SK-N-SH (cell line): ENCODE measurements at regions not wholly inside any gene's neighbourhood (a gene's known extent, or its start where the extent isn't known, plus 50 kb on each side); places are given as distances from the start of the nearest gene placed in this dataset.

ENCODE experiments used
- CTCF ChIA-PET: fragments of 300-600, 350-600 bp; formaldehyde crosslinking; extraction: SDS; loops from one replicate; lab custom pipeline; 2021; lab: Yijun Ruan, JAX
- POLR2A ChIA-PET: fragments of 350-600 bp; sonication (Branson Sonifier 250); formaldehyde crosslinking; extraction: SDS; loops from one replicate; lab custom pipeline; 2020; ENCODE audit warnings: antibody characterized with exemption, inconsistent platforms; lab: Yijun Ruan, JAX
- DNase-seq: peaks from one replicate; pipeline ENCODE4 v3.0.0; 2012
- H2AFZ ChIP-seq: fragments of 200-600 bp; sonication (generic); 2 replicates; pipeline ENCODE4 v1.8.1; 2016; ENCODE audit warnings: antibody characterized with exemption, mild to moderate bottlenecking, low read depth
- H3F3A ChIP-seq: fragments of 200-600 bp; sonication (generic); replicated peaks from 2 replicates; pipeline ENCODE3; 2016; ENCODE audit warnings: antibody characterized with exemption, mild to moderate bottlenecking; ENCODE audit not compliant: insufficient read depth
- H3K27ac ChIP-seq, 2 experiments: fragments of 200-500 bp in 1 of 2; fragments of 200-600 bp in 1 of 2; sonication (Bioruptor generic) in 1 of 2; sonication (generic), shearing (Covaris generic) in 1 of 2; 2 replicates each; pipeline versions ENCODE4 v1.5.1 to v1.6.1; 2014 to 2016; ENCODE audit warnings: low read depth in 2 of 2, inconsistent platforms in 1 of 2, low read length in 1 of 2, mild to moderate bottlenecking in 1 of 2, mixed read lengths in 1 of 2
- H3K27me3 ChIP-seq: fragments of 200-600 bp; sonication (generic), shearing (Covaris generic); 2 replicates; pipeline ENCODE4 v1.6.1; 2016; ENCODE audit warnings: mixed run types; ENCODE audit not compliant: insufficient read depth
- H3K36me3 ChIP-seq, 2 experiments: fragments of 200-500 bp in 1 of 2; fragments of 200-600 bp in 1 of 2; sonication (Bioruptor generic) in 1 of 2; sonication (generic) in 1 of 2; replicated peaks in 1 of 2; 2 replicates each; pipeline versions ENCODE3 to v1.5.1; 2014 to 2016; ENCODE audit warnings: low read length in 1 of 2, mild to moderate bottlenecking in 1 of 2; ENCODE audit not compliant: insufficient read depth in 2 of 2, control insufficient read depth in 1 of 2
- H3K4me1 ChIP-seq, 2 experiments: fragments of 200-500 bp in 1 of 2; fragments of 200-600 bp in 1 of 2; sonication (Bioruptor generic) in 1 of 2; sonication (generic), shearing (Covaris generic) in 1 of 2; 2 replicates each; pipeline versions ENCODE4 v1.5.1 to v1.6.1; 2014 to 2016; ENCODE audit warnings: low read depth in 1 of 2, low read length in 1 of 2, mixed run types in 1 of 2; ENCODE audit not compliant: insufficient read depth in 2 of 2, control insufficient read depth in 1 of 2
- H3K4me2 ChIP-seq: fragments of 200-600 bp; sonication (generic), shearing (Covaris generic); 2 replicates; pipeline ENCODE4 v1.6.1; 2017; ENCODE audit warnings: mixed run types
- H3K4me3 ChIP-seq, 2 experiments: fragments of 200-500 bp in 1 of 2; fragments of 200-600 bp in 1 of 2; sonication (Bioruptor generic) in 1 of 2; sonication (generic), shearing (Covaris generic) in 1 of 2; 2 replicates each; pipeline versions ENCODE4 v1.5.1 to v1.8.1; 2014 to 2016; ENCODE audit warnings: low read depth in 2 of 2, inconsistent platforms in 1 of 2, low read length in 1 of 2, mild to moderate bottlenecking in 1 of 2, mixed read lengths in 1 of 2, moderate library complexity in 1 of 2
- H3K79me2 ChIP-seq: fragments of 200-600 bp; sonication (generic); 2 replicates; pipeline ENCODE4 v1.8.1; 2017; ENCODE audit warnings: mild to moderate bottlenecking; ENCODE audit not compliant: insufficient read depth
- H3K9ac ChIP-seq: fragments of 200-600 bp; sonication (generic); 2 replicates; pipeline ENCODE4 v1.6.1; 2017; ENCODE audit warnings: mixed run types
- H3K9me2 ChIP-seq: fragments of 200-600 bp; sonication (generic); 2 replicates; pipeline ENCODE4 v1.6.1; 2017; ENCODE audit warnings: mixed run types
- H3K9me3 ChIP-seq: fragments of 200-600 bp; sonication (generic); 2 replicates; pipeline ENCODE4 v1.6.1; 2017; ENCODE audit warnings: mixed run types, mild to moderate bottlenecking, moderate library complexity
- H4K20me1 ChIP-seq: fragments of 200-600 bp; sonication (generic); 2 replicates; pipeline ENCODE4 v1.6.1; 2017; ENCODE audit warnings: mild to moderate bottlenecking, mixed run types; ENCODE audit not compliant: insufficient read depth
- CHD2 ChIP-seq: fragments of 150-350 bp; IDR thresholded peaks from 2 replicates; pipeline ENCODE4 v1.6.1; 2018; ENCODE audit warnings: low read length; ENCODE audit not compliant: partially characterized antibody
- ELF1 ChIP-seq: IDR thresholded peaks from 2 replicates; pipeline ENCODE4 v1.4.0; 2012
- EZH2phosphoT487 ChIP-seq: fragments of 200-600 bp; sonication (generic); IDR thresholded peaks from 2 replicates; pipeline ENCODE4 v1.6.1; 2017; ENCODE audit warnings: low read depth, mixed run types, mild to moderate bottlenecking, antibody characterized with exemption, moderate library complexity, borderline replicate concordance
- FOSL2 ChIP-seq: IDR thresholded peaks from 2 replicates; pipeline ENCODE4 v1.4.0; 2012; ENCODE audit warnings: low read depth, mild to moderate bottlenecking, moderate library complexity, borderline replicate concordance
- FOXJ3 ChIP-seq: sonication (generic); formaldehyde crosslinking; IDR thresholded peaks from 2 replicates; pipeline ENCODE4 v1.5.1; 2020; ENCODE audit warnings: mild to moderate bottlenecking, missing genetic modification reagents
- FOXM1 ChIP-seq: IDR thresholded peaks from 2 replicates; pipeline ENCODE4 v1.4.0; 2012; ENCODE audit warnings: low read depth, mild to moderate bottlenecking
- GABPA ChIP-seq: IDR thresholded peaks from 2 replicates; pipeline ENCODE4 v1.4.0; 2012; ENCODE audit warnings: low read depth, mild to moderate bottlenecking
- GATA2 ChIP-seq: sonication (generic); formaldehyde crosslinking; IDR thresholded peaks from 2 replicates; pipeline ENCODE4 v1.5.0; 2020; ENCODE audit warnings: mild to moderate bottlenecking, missing genetic modification reagents
- MAX ChIP-seq: IDR thresholded peaks from 2 replicates; pipeline ENCODE4 v1.4.0; 2012; ENCODE audit warnings: low read depth
- RCOR1 ChIP-seq: fragments of 150-350 bp; IDR thresholded peaks from 2 replicates; pipeline ENCODE4 v1.6.1; 2017; ENCODE audit warnings: antibody characterized with exemption, low read length
- SIN3A ChIP-seq: IDR thresholded peaks from 2 replicates; pipeline ENCODE4 v1.6.1; 2012; ENCODE audit warnings: low read depth, mild to moderate bottlenecking, low read length, moderate library complexity, borderline replicate concordance
- TAF1 ChIP-seq: IDR thresholded peaks from 2 replicates; pipeline ENCODE4 v1.6.1; 2012; ENCODE audit warnings: low read depth, mild to moderate bottlenecking, low read length, moderate library complexity, borderline replicate concordance
- TCF12 ChIP-seq: IDR thresholded peaks from 2 replicates; pipeline ENCODE4 v1.4.0; 2012
- WGBS: methylation state at CpG from one replicate; pipeline ENCODE4 v1.1.6; 2017; ENCODE audit warnings: low lambda C conversion rate; 5-methylcytosine and 5-hydroxymethylcytosine counted together
- TF ChIP-seq, protein P1 (sequence below): IDR thresholded peaks from 2 replicates; pipeline ENCODE4; 2012
- TF ChIP-seq, protein P2 (sequence below): IDR thresholded peaks from 2 replicates; pipeline ENCODE4 v1.4.0; 2012; ENCODE audit warnings: low read depth, borderline replicate concordance
- TF ChIP-seq, protein P3 (sequence below): fragments of 150-350 bp; IDR thresholded peaks from 2 replicates; pipeline ENCODE4 v1.6.1; 2017; ENCODE audit warnings: antibody characterized with exemption, low read length, low read depth, borderline replicate concordance
- TF ChIP-seq, protein P4 (sequence below): IDR thresholded peaks from 2 replicates; pipeline ENCODE4 v1.4.0; 2012; ENCODE audit warnings: low read depth, borderline replicate concordance
- TF ChIP-seq, protein P5 (sequence below): IDR thresholded peaks from 2 replicates; pipeline ENCODE4 v1.6.1; 2012; ENCODE audit warnings: mild to moderate bottlenecking, low read depth, low read length, moderate library complexity

- POLR2A ChIA-PET: no interaction called here
- Histone ChIP-seq H3K27ac (no peak overlapping the region), H3K36me3 (no peaks in the 10 kb centered on the region), H3K4me1 (no peaks in the 10 kb centered on the region), H3K4me2 (no peak overlapping the region), H3K79me2 (no peaks in the 10 kb centered on the region), H3K9ac (no peak overlapping the region), H3K9me2 (no peaks in the 10 kb centered on the region), H2AFZ (no peak overlapping the region), H3K9me3 (peaks cover 4% of the 10 kb centered on the region; the same call in 1 of the 2 replicates), H3K27me3 (no peaks in the 10 kb centered on the region), H4K20me1 (no peaks in the 10 kb centered on the region), H3K4me3 (no peak overlapping the region), H3F3A (no peaks in the 10 kb centered on the region)
- CTCF ChIA-PET: interaction anchor here (1.6 to 2.4 kb wide), 2 partner anchors 13 to 26 kb away, joined by 5 to 8 read pairs; no protein-coding TSS in a partner anchor
- TF ChIP-seq FOXJ3 (CRISPR knock-in tag): no peak
- no peak for TF ChIP-seq SIN3A
- TF ChIP-seq, protein P1, sequence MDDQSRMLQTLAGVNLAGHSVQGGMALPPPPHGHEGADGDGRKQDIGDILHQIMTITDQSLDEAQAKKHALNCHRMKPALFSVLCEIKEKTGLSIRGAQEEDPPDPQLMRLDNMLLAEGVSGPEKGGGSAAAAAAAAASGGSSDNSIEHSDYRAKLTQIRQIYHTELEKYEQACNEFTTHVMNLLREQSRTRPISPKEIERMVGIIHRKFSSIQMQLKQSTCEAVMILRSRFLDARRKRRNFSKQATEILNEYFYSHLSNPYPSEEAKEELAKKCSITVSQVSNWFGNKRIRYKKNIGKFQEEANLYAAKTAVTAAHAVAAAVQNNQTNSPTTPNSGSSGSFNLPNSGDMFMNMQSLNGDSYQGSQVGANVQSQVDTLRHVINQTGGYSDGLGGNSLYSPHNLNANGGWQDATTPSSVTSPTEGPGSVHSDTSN: no peak
- TF ChIP-seq GABPA: no peak
- TF ChIP-seq, protein P2, sequence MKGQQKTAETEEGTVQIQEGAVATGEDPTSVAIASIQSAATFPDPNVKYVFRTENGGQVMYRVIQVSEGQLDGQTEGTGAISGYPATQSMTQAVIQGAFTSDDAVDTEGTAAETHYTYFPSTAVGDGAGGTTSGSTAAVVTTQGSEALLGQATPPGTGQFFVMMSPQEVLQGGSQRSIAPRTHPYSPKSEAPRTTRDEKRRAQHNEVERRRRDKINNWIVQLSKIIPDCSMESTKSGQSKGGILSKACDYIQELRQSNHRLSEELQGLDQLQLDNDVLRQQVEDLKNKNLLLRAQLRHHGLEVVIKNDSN: no peak
- no peak for TF ChIP-seq CHD2
- no peak for TF ChIP-seq TAF1
- TF ChIP-seq, protein P3, sequence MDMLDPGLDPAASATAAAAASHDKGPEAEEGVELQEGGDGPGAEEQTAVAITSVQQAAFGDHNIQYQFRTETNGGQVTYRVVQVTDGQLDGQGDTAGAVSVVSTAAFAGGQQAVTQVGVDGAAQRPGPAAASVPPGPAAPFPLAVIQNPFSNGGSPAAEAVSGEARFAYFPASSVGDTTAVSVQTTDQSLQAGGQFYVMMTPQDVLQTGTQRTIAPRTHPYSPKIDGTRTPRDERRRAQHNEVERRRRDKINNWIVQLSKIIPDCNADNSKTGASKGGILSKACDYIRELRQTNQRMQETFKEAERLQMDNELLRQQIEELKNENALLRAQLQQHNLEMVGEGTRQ: no peak
- no peak for TF ChIP-seq TCF12
- no peak for TF ChIP-seq EZH2phosphoT487
- no peak for TF ChIP-seq ELF1
- TF ChIP-seq GATA2: no peak
- TF ChIP-seq FOXM1: no peak
- no peak for TF ChIP-seq MAX
- TF ChIP-seq FOSL2: no peak
- TF ChIP-seq, protein P4, sequence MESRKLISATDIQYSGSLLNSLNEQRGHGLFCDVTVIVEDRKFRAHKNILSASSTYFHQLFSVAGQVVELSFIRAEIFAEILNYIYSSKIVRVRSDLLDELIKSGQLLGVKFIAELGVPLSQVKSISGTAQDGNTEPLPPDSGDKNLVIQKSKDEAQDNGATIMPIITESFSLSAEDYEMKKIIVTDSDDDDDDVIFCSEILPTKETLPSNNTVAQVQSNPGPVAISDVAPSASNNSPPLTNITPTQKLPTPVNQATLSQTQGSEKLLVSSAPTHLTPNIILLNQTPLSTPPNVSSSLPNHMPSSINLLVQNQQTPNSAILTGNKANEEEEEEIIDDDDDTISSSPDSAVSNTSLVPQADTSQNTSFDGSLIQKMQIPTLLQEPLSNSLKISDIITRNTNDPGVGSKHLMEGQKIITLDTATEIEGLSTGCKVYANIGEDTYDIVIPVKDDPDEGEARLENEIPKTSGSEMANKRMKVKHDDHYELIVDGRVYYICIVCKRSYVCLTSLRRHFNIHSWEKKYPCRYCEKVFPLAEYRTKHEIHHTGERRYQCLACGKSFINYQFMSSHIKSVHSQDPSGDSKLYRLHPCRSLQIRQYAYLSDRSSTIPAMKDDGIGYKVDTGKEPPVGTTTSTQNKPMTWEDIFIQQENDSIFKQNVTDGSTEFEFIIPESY: no peak
- no peak for TF ChIP-seq RCOR1
- TF ChIP-seq, protein P5, sequence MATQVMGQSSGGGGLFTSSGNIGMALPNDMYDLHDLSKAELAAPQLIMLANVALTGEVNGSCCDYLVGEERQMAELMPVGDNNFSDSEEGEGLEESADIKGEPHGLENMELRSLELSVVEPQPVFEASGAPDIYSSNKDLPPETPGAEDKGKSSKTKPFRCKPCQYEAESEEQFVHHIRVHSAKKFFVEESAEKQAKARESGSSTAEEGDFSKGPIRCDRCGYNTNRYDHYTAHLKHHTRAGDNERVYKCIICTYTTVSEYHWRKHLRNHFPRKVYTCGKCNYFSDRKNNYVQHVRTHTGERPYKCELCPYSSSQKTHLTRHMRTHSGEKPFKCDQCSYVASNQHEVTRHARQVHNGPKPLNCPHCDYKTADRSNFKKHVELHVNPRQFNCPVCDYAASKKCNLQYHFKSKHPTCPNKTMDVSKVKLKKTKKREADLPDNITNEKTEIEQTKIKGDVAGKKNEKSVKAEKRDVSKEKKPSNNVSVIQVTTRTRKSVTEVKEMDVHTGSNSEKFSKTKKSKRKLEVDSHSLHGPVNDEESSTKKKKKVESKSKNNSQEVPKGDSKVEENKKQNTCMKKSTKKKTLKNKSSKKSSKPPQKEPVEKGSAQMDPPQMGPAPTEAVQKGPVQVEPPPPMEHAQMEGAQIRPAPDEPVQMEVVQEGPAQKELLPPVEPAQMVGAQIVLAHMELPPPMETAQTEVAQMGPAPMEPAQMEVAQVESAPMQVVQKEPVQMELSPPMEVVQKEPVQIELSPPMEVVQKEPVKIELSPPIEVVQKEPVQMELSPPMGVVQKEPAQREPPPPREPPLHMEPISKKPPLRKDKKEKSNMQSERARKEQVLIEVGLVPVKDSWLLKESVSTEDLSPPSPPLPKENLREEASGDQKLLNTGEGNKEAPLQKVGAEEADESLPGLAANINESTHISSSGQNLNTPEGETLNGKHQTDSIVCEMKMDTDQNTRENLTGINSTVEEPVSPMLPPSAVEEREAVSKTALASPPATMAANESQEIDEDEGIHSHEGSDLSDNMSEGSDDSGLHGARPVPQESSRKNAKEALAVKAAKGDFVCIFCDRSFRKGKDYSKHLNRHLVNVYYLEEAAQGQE: no peak
- no peak for DNase-seq
- 50% methylated on average over 3 of the region's 3 CpGs for WGBS
Observed at GRCh38 chr5:153939101-153939500, 99.6 kb downstream of the FAM114A2 start.
